ENCODE measurements at regions not wholly inside any gene's neighbourhood (a gene's known extent, or its start where the extent isn't known, plus 50 kb on each side); places are given as distances from the start of the nearest gene placed in this dataset.

- TF ChIP-seq POLR2AphosphoS5 (IDR thresholded peaks at IDR 0.05) (no peak), CTCF (IDR thresholded peaks at IDR 0.05) (no peak), POLR2A (IDR thresholded peaks at IDR 0.05) (no peak)
- DNase-seq (ENCODE audit: low spot score in 2 of 2): no peak
Observed at GRCh38 chr5:37983463-37983862, 143.6 kb upstream of the GDNF start.

GRCh38 chr5:37979559-37979958 is 139.7 kb upstream of the GDNF start:
- no peak for DNase-seq (ENCODE audit: low spot score in 2 of 2)
- Histone ChIP-seq H3K36me3 (no peaks in the 10 kb centered on the region), H3K4me1 (no peaks in the 10 kb centered on the region), H3K27ac (no peak overlapping the region), H3K4me3 (no peak overlapping the region), H3K27me3 (no peaks in the 10 kb centered on the region), H3K9me3 (no peaks in the 10 kb centered on the region)
- TF ChIP-seq POLR2A (IDR thresholded peaks at IDR 0.05) (no peak), CTCF (IDR thresholded peaks at IDR 0.05) (no peak), POLR2AphosphoS5 (IDR thresholded peaks at IDR 0.05) (no peak)
- intact Hi-C loops (cut with DNase I; ENCODE audit: low total_unique reads): no loop called here

More at GRCh38 chr5:37983463-37983862, 143.6 kb upstream of the GDNF start:
- Histone ChIP-seq H3K4me1 (no peaks in the 10 kb centered on the region), H3K27me3 (no peaks in the 10 kb centered on the region), H3K4me3 (no peak overlapping the region), H3K36me3 (no peaks in the 10 kb centered on the region), H3K27ac (no peak overlapping the region), H3K9me3 (no peaks in the 10 kb centered on the region)
- intact Hi-C loops (cut with DNase I; ENCODE audit: low total_unique reads): no loop called here

GRCh38 chr5:37975531-37975930 is 135.7 kb upstream of the GDNF start:
- H3K4me1 ChIP-seq: no peaks in the 10 kb centered on the region
- H3K4me3 ChIP-seq: no peak overlapping the region
- no peak overlapping the region for H3K27ac ChIP-seq
- DNase-seq (ENCODE audit: low spot score in 2 of 2): no peak
- no peak for TF ChIP-seq CTCF (IDR thresholded peaks at IDR 0.05)
- no peak for TF ChIP-seq POLR2AphosphoS5 (IDR thresholded peaks at IDR 0.05)
- TF ChIP-seq POLR2A (IDR thresholded peaks at IDR 0.05): no peak
- intact Hi-C loops (cut with DNase I; ENCODE audit: low total_unique reads): no loop called here
- no peaks in the 10 kb centered on the region for H3K9me3 ChIP-seq
- no peaks in the 10 kb centered on the region for H3K36me3 ChIP-seq
- H3K27me3 ChIP-seq: no peaks in the 10 kb centered on the region

GRCh38 chr5:37971483-37972024 is 131.7 kb upstream of the GDNF start:
- Histone ChIP-seq H3K9me3 (no peaks in the 10 kb centered on the region), H3K4me3 (no peak overlapping the region), H3K27ac (no peak overlapping the region), H3K36me3 (no peaks in the 10 kb centered on the region), H3K27me3 (no peaks in the 10 kb centered on the region), H3K4me1 (no peaks in the 10 kb centered on the region)
- no peak for DNase-seq (ENCODE audit: low spot score in 2 of 2)
- intact Hi-C loops (cut with DNase I; ENCODE audit: low total_unique reads): no loop called here
- TF ChIP-seq POLR2AphosphoS5 (IDR thresholded peaks at IDR 0.05) (no peak), POLR2A (IDR thresholded peaks at IDR 0.05) (no peak), CTCF (IDR thresholded peaks at IDR 0.05) (no peak)

- Histone ChIP-seq H3K36me3 (no peaks in the 10 kb centered on the region), H3K4me1 (no peaks in the 10 kb centered on the region), H3K27ac (no peak overlapping the region), H3K9me3 (no peaks in the 10 kb centered on the region), H3K27me3 (no peaks in the 10 kb centered on the region), H3K4me3 (no peak overlapping the region)
- TF ChIP-seq POLR2AphosphoS5 (IDR thresholded peaks at IDR 0.05): no peak
- no peak for TF ChIP-seq POLR2A (IDR thresholded peaks at IDR 0.05)
- no peak for TF ChIP-seq CTCF (IDR thresholded peaks at IDR 0.05)
- intact Hi-C loops (cut with DNase I; ENCODE audit: low total_unique reads): no loop called here
- no peak for DNase-seq (ENCODE audit: low spot score in 2 of 2)
Observed at GRCh38 chr5:37966871-37967270, 127.0 kb upstream of the GDNF start.

Measured in breast epithelium (tissue), 4 donors.